HG02970 (cell line): ENCODE measurements at regions not wholly inside any gene's neighbourhood (a gene's known extent, or its start where the extent isn't known, plus 50 kb on each side); places are given as distances from the start of the nearest gene placed in this dataset.
"Not testable (repeated sequence)": the region's sequence is repeated elsewhere in the genome, so short reads cannot be mapped to it uniquely, and the experiment has no call there.

Source experiments
- ATAC-seq: cut with Tn5 transposase; IDR thresholded peaks from one replicate; pipeline ENCODE4 v1.9.1; 2021; ENCODE audit warnings: mild to moderate bottlenecking, moderate library complexity, moderate number of reproducible peaks; ENCODE audit not compliant: unreplicated experiment, low FRiP score

GRCh38 chr10:63077800-63078199 is 55.3 kb upstream of the NRBF2 start:
- no peak for ATAC-seq

GRCh38 chr10:63072951-63073350 is 60.2 kb upstream of the NRBF2 start:
- no peak for ATAC-seq

GRCh38 chr10:63071145-63071544 is 62.0 kb upstream of the NRBF2 start:
- ATAC-seq = no peak

GRCh38 chr10:63069318-63069717 is 63.8 kb upstream of the NRBF2 start:
- ATAC-seq = no peak

- no peak for ATAC-seq
These were observed 64.9 kb upstream of the NRBF2 start for GRCh38 chr10:63068246-63068645.

- no peak for ATAC-seq
These were observed 66.5 kb upstream of the NRBF2 start for GRCh38 chr10:63066606-63067005.

GRCh38 chr10:63064706-63065105 is 68.4 kb upstream of the NRBF2 start:
- no peak for ATAC-seq

GRCh38 chr10:63058236-63058635 is 74.9 kb upstream of the NRBF2 start:
- ATAC-seq = no peak

- ATAC-seq = no peak
These were observed 75.6 kb upstream of the NRBF2 start for GRCh38 chr10:63057509-63057908.

GRCh38 chr10:63055705-63056104 is 77.4 kb upstream of the NRBF2 start:
- no peak for ATAC-seq

GRCh38 chr10:63054889-63055611 is 78.1 kb upstream of the NRBF2 start:
- ATAC-seq = no peak

- ATAC-seq = no peak
These were observed 81.0 kb upstream of the NRBF2 start for GRCh38 chr10:63052083-63052482.

GRCh38 chr10:63042256-63042655 is 90.9 kb upstream of the NRBF2 start:
- ATAC-seq = no peak

- not testable (repeated sequence) for ATAC-seq
These were observed 99.4 kb upstream of the NRBF2 start for GRCh38 chr10:63033616-63034185.

GRCh38 chr10:63030536-63030935 is 102.6 kb upstream of the NRBF2 start:
- no peak for ATAC-seq

GRCh38 chr10:63027531-63027930 is 105.6 kb upstream of the NRBF2 start:
- ATAC-seq = no peak

- ATAC-seq = no peak
These were observed 111.9 kb upstream of the NRBF2 start for GRCh38 chr10:63021225-63021624.

- no peak for ATAC-seq
These were observed 119.4 kb upstream of the NRBF2 start for GRCh38 chr10:63013755-63014154.

- no peak for ATAC-seq
These were observed 120.5 kb upstream of the NRBF2 start for GRCh38 chr10:63012623-63013022.

- ATAC-seq = no peak
These were observed 122.9 kb upstream of the NRBF2 start for GRCh38 chr10:63010203-63010602.

- ATAC-seq = no peak
These were observed 124.6 kb upstream of the NRBF2 start for GRCh38 chr10:63008491-63008890.

- ATAC-seq = no peak
These were observed 126.0 kb upstream of the NRBF2 start for GRCh38 chr10:63007112-63007511.
